ENCODE measurements at regions not wholly inside any gene's neighbourhood (a gene's known extent, or its start where the extent isn't known, plus 50 kb on each side); places are given as distances from the start of the nearest gene placed in this dataset.
"Not testable (repeated sequence)": the region's sequence is repeated elsewhere in the genome, so short reads cannot be mapped to it uniquely, and the experiment has no call there.

- no peak for DNase-seq
Measured at GRCh38 chr19:37303591-37304171, 67.2 kb upstream of the ZNF527 start.

- no peak for DNase-seq
Measured at GRCh38 chr19:37304190-37304883, 66.6 kb upstream of the ZNF527 start.

- no peak for DNase-seq
Measured at GRCh38 chr19:37304884-37305255, 66.0 kb upstream of the ZNF527 start.

GRCh38 chr19:37306383-37306963 is 64.4 kb upstream of the ZNF527 start:
- no peak for DNase-seq

- DNase-seq, result no peak
Measured at GRCh38 chr19:37309834-37310575, 60.9 kb upstream of the ZNF527 start.

GRCh38 chr19:37312531-37313334 is 58.2 kb upstream of the ZNF527 start:
- not testable (repeated sequence) for DNase-seq

- no peak for DNase-seq
Measured at GRCh38 chr19:37313335-37313627, 57.6 kb upstream of the ZNF527 start.

- DNase-seq, result peak; percentile 87
Measured at GRCh38 chr19:37317403-37318209, 53.3 kb upstream of the ZNF527 start.

GRCh38 chr19:37320988-37321387 is 49.9 kb upstream of the ZNF527 start:
- DNase-seq, result not testable (repeated sequence)

Data from GOT3 (cell line).